ENCODE measurements at regions not wholly inside any gene's neighbourhood (a gene's known extent, or its start where the extent isn't known, plus 50 kb on each side); places are given as distances from the start of the nearest gene placed in this dataset.
"Not testable (repeated sequence)": the region's sequence is repeated elsewhere in the genome, so short reads cannot be mapped to it uniquely, and the experiment has no call there.

DNA sequence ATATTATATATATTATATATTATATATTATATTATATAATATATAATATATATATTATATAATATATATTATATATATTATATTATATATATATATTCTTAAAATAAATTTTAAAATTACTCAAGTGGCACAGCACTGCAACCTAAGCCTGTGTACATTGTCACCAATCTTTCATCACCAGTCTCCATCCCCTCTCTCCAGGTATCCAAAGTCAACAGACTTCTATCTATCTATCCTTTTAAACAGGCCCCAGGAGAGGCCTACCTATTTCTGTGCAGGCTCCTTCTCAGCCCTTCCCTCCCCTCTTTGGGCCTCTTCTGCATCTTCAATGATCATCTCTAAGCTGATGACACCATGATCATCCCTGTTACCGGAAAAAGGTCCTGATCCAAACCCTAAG is 111.7 kb downstream of the RHOU start:
- no peak overlapping the region for H3K4me3 ChIP-seq
- no peaks in the 10 kb centered on the region for H3K36me3 ChIP-seq (replicated peaks in 1 of 2)
- TF ChIP-seq, protein P1, sequence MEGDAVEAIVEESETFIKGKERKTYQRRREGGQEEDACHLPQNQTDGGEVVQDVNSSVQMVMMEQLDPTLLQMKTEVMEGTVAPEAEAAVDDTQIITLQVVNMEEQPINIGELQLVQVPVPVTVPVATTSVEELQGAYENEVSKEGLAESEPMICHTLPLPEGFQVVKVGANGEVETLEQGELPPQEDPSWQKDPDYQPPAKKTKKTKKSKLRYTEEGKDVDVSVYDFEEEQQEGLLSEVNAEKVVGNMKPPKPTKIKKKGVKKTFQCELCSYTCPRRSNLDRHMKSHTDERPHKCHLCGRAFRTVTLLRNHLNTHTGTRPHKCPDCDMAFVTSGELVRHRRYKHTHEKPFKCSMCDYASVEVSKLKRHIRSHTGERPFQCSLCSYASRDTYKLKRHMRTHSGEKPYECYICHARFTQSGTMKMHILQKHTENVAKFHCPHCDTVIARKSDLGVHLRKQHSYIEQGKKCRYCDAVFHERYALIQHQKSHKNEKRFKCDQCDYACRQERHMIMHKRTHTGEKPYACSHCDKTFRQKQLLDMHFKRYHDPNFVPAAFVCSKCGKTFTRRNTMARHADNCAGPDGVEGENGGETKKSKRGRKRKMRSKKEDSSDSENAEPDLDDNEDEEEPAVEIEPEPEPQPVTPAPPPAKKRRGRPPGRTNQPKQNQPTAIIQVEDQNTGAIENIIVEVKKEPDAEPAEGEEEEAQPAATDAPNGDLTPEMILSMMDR (IDR thresholded peaks at IDR 0.05) = no peak
- TF ChIP-seq POLR2A (IDR thresholded peaks at IDR 0.05) = no peak
- intact Hi-C loops (cut with DNase I) = no loop called here
- H3K27me3 ChIP-seq = no peaks in the 10 kb centered on the region
- no peak for DNase-seq
- no peak overlapping the region for H3K27ac ChIP-seq
- H3K9me3 ChIP-seq (replicated peaks in 1 of 3) = peaks cover 0 to 4% (median 0%) of the 10 kb centered on the region in 3 donors
- H3K4me1 ChIP-seq (replicated peaks in 1 of 2) = peaks cover 3 to 4% of the 10 kb centered on the region in 2 donors
- 88 to 96% (median 93%) methylated on average over 1 of the region's 1 CpG for WGBS, 4 donors

DNA sequence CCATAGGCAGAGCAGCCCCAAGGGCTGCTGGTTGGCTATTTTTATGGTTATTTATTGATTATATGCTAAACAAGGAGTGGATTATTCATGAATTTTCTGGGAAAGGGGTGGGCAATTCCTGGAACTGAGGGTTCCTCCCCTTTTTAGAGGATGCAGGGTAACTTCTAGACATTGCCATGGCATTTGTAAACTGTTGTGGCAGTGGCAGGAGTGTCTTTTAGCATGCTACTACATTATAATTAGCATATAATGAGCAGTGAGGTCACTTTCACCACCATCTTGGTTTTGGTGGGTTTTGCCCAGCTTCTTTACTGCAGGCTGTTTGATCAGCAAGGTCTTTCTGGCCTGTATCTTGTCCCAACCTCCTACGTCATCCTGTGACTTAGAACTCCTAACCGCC is 112.2 kb downstream of the RHOU start:
- H3K9me3 ChIP-seq (replicated peaks in 1 of 3); intact Hi-C loops (cut with DNase I); H3K36me3 ChIP-seq (replicated peaks in 1 of 2); H3K4me1 ChIP-seq (replicated peaks in 1 of 2); H3K27ac ChIP-seq; H3K27me3 ChIP-seq; H3K4me3 ChIP-seq: not testable (repeated sequence)
- DNase-seq = peak in 1 of 7 donors; percentile 9
- WGBS, 4 donors = 88 to 100% (median 93%) methylated on average over 2 of the region's 2 CpGs

DNA sequence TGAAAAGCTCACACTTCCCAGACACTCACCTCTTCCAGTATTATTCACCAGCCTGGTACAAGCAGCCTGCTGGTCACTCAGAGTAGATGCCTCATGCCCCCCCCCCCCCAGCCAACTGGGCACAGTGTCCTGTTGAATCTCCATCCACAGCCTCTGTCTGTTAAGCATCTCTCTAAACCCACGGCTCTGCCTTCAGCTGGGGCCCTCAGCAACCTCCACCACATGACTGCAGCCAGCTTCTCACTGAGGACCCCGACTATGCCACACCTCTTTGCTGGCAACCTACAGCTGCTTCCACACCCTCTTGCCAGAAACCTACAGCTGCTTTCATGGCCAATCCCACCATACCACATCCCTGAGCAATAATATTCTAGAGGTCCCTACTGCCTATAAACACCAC is 113.1 kb downstream of the RHOU start:
- whole genome bisulfite sequencing, 4 donors = 64 to 85% (median 79%) methylated on average over 2 of the region's 2 CpGs
- no peaks in the 10 kb centered on the region for H3K36me3 ChIP-seq (replicated peaks in 1 of 2)
- H3K27me3 ChIP-seq = no peaks in the 10 kb centered on the region
- no peak for TF ChIP-seq POLR2A (IDR thresholded peaks at IDR 0.05)
- TF ChIP-seq, protein P1 (IDR thresholded peaks at IDR 0.05) = no peak
- peak in 1 of 7 donors; percentile 39 for DNase-seq
- H3K4me3 ChIP-seq = no peak overlapping the region
- intact Hi-C loops (cut with DNase I) = no loop called here
- H3K27ac ChIP-seq = no peak overlapping the region
- no peaks in the 10 kb centered on the region for H3K4me1 ChIP-seq (replicated peaks in 1 of 2)
- H3K9me3 ChIP-seq (replicated peaks in 1 of 3) = no peaks in the 10 kb centered on the region

DNA sequence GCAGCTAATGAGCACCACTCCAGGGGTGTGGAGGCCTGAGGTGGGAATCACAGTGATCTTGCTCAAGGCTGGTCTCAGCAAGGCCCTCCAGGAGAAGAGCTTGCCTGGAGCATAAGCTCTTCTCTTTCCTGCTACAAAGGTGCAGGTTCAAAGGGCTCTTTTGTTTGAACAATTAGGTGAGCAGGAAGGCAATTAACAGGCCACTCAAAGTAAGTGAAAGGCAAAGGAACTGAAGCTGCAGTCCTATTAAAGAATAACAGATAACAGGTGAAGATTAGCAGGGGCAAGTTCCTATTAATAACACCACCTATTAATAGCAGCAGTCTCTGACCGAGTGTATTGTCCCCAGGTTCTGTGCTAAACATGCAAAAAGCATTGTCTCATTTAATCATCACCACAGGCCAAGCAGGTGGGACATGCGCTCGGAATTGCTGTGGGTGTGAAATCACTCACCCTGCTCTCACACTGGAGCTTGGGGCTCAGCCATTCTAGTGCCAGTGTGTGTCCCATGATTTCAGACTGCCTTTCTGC is 113.8 kb downstream of the RHOU start:
- no peaks in the 10 kb centered on the region for H3K27me3 ChIP-seq
- no peaks in the 10 kb centered on the region for H3K9me3 ChIP-seq (replicated peaks in 1 of 3)
- WGBS, 4 donors = 78 to 83% (median 81%) methylated on average over 3 of the region's 3 CpGs
- DNase-seq = peak in 1 of 7 donors; percentile 31
- no peaks in the 10 kb centered on the region for H3K4me1 ChIP-seq (replicated peaks in 1 of 2)
- H3K27ac ChIP-seq = no peak overlapping the region
- intact Hi-C loops (cut with DNase I) = no loop called here
- H3K4me3 ChIP-seq = no peak overlapping the region
- H3K36me3 ChIP-seq (replicated peaks in 1 of 2) = no peaks in the 10 kb centered on the region
- TF ChIP-seq POLR2A (IDR thresholded peaks at IDR 0.05) = no peak
- TF ChIP-seq, protein P1 (IDR thresholded peaks at IDR 0.05) = no peak
